Testis (tissue), 2 donors: ENCODE measurements at regions not wholly inside any gene's neighbourhood (a gene's known extent, or its start where the extent isn't known, plus 50 kb on each side); places are given as distances from the start of the nearest gene placed in this dataset.
A peak's percentile ranks its signal among the peaks of the same experiment; 100 is the strongest.

Source experiments
- DNase-seq: peaks from one replicate; pipeline ENCODE4 v3.0.0-alpha.2; 2019
- H3K27ac ChIP-seq, 2 donors: fragments of 200-600 bp; sonication (generic); one replicate each; pipeline ENCODE4 v1.5.1; 2019
- H3K27me3 ChIP-seq: fragments of 200-600 bp; sonication (generic); one replicate; pipeline ENCODE4 v1.5.1; 2019
- H3K36me3 ChIP-seq: fragments of 200-600 bp; sonication (generic); one replicate; pipeline ENCODE4 v1.5.1; 2017; ENCODE audit warnings: low read depth; ENCODE audit errors: missing control alignments
- H3K4me1 ChIP-seq: fragments of 200-600 bp; sonication (generic); one replicate; pipeline ENCODE4 v1.5.1; 2019
- H3K4me3 ChIP-seq, 2 donors: fragments of 200-600 bp; sonication (generic); one replicate each; pipeline ENCODE4 v1.5.1; 2017 to 2019
- H3K9me3 ChIP-seq: fragments of 200-600 bp; sonication (generic); one replicate; pipeline ENCODE4 v1.5.1; 2017
- CTCF ChIP-seq, 3 experiments: fragments of 450-650 bp in 2 of 3; fragments of 200-600 bp in 1 of 3; sonication (generic) in 1 of 3; IDR thresholded peaks; one replicate each; pipeline ENCODE4 v1.5.1; 2016 to 2019; ENCODE audit warnings: antibody characterized with exemption in 3 of 3, mild to moderate bottlenecking in 2 of 3, moderate library complexity in 1 of 3
- POLR2A ChIP-seq: fragments of 450-650 bp; IDR thresholded peaks from one replicate; pipeline ENCODE4 v1.6.1; 2017; ENCODE audit warnings: antibody characterized with exemption, mild to moderate bottlenecking, moderate library complexity
- WGBS, 2 donors: methylation state at CpG; one replicate each; pipeline ENCODE4 v1.1.5; 2018; 5-methylcytosine and 5-hydroxymethylcytosine counted together
- intact Hi-C: fragments of 100-400 bp; cut with DNase I; formaldehyde crosslinking; loops from one replicate; pipeline ENCODE4 v1.15.1; 2023; ENCODE audit warnings: low total_unique reads

GRCh38 chr6:30801950-30802349 is 57.6 kb upstream of the IER3 start:
- 77 to 81% methylated on average over 8 of the region's 8 CpGs for WGBS, 2 donors
- no peak for TF ChIP-seq POLR2A
- no peak for TF ChIP-seq CTCF (IDR thresholded peaks at IDR 0.05)

GRCh38 chr6:30800871-30801270 is 56.5 kb upstream of the IER3 start:
- WGBS, 2 donors = 36 to 62% methylated on average over 3 to 6 of the region's 6 CpGs
- Histone ChIP-seq H3K9me3 (no peaks in the 10 kb centered on the region), H3K27me3 (no peaks in the 10 kb centered on the region), H3K27ac (peak overlapping the region in 1 of 2 donors; percentile 54), H3K4me3 (no peak overlapping the region), H3K36me3 (no peaks in the 10 kb centered on the region), H3K4me1 (peaks cover 11% of the 10 kb centered on the region)
- no peak for DNase-seq
- TF ChIP-seq CTCF (IDR thresholded peaks at IDR 0.05) = no peak
- no peak for TF ChIP-seq POLR2A
- intact Hi-C loops = no loop called here

More at GRCh38 chr6:30801950-30802349, 57.6 kb upstream of the IER3 start:
- no peaks in the 10 kb centered on the region for H3K9me3 ChIP-seq
- no peak overlapping the region for H3K27ac ChIP-seq
- H3K36me3 ChIP-seq = no peaks in the 10 kb centered on the region
- no peaks in the 10 kb centered on the region for H3K27me3 ChIP-seq
- peaks cover 11% of the 10 kb centered on the region for H3K4me1 ChIP-seq
- DNase-seq = no peak
- H3K4me3 ChIP-seq = no peak overlapping the region
- intact Hi-C loops = no loop called here

- no peaks in the 10 kb centered on the region for H3K27me3 ChIP-seq
- no peak overlapping the region for H3K4me3 ChIP-seq
- H3K27ac ChIP-seq = peak overlapping the region in 1 of 2 donors; percentile 41
- TF ChIP-seq POLR2A = no peak
- TF ChIP-seq CTCF (IDR thresholded peaks at IDR 0.05) = no peak
- no peaks in the 10 kb centered on the region for H3K9me3 ChIP-seq
- intact Hi-C loops = no loop called here
- no peaks in the 10 kb centered on the region for H3K36me3 ChIP-seq
- 50 to 66% methylated on average over 3 of the region's 3 CpGs for WGBS, 2 donors
- no peak for DNase-seq
- peaks cover 11% of the 10 kb centered on the region for H3K4me1 ChIP-seq
Measured at GRCh38 chr6:30799210-30799609, 54.9 kb upstream of the IER3 start.

- WGBS, 2 donors = 35 to 52% methylated on average over 3 of the region's 3 CpGs
Measured at GRCh38 chr6:30798494-30798893, 54.1 kb upstream of the IER3 start.

More at GRCh38 chr6:30798494-30798893, 54.1 kb upstream of the IER3 start:
- Histone ChIP-seq H3K9me3 (no peaks in the 10 kb centered on the region), H3K27me3 (no peaks in the 10 kb centered on the region), H3K27ac (peak overlapping the region in 1 of 2 donors; percentile 41), H3K4me1 (peaks cover 11% of the 10 kb centered on the region), H3K4me3 (no peak overlapping the region), H3K36me3 (no peaks in the 10 kb centered on the region)
- intact Hi-C loops = no loop called here
- DNase-seq = no peak
- TF ChIP-seq CTCF (IDR thresholded peaks at IDR 0.05) = no peak
- TF ChIP-seq POLR2A = no peak
